ENCODE measurements at regions not wholly inside any gene's neighbourhood (a gene's known extent, or its start where the extent isn't known, plus 50 kb on each side); places are given as distances from the start of the nearest gene placed in this dataset.

DNA sequence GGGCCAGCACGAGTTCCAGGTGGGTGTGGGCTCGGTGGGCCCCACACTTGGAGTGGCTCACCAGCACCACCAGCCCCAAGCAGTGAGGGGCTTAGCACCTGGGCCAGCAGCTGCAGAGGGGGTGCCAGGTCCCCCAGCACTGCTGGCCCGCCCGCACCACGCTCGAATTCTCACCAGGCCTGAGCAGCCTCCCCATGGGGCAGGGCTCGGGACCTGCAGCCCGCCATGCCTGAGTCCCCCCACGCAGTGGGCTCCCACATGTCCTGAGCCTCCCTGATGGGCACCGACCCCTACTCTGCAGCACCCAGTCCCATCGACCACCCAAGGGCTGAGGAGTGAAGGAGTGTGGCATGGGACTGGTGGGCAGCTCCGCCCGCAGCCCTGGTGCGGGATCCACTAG, 593.4 kb downstream of the GABRG1 start:
- in situ Hi-C loops (cut with MboI; ENCODE audit: low pct_unique_long_range_greater_than_20kb, low sequenced_read_pairs, unreplicated experiment), result no loop called here
- DNase-seq (ENCODE audit: low spot score), result no peak
- TF ChIP-seq, protein P1, sequence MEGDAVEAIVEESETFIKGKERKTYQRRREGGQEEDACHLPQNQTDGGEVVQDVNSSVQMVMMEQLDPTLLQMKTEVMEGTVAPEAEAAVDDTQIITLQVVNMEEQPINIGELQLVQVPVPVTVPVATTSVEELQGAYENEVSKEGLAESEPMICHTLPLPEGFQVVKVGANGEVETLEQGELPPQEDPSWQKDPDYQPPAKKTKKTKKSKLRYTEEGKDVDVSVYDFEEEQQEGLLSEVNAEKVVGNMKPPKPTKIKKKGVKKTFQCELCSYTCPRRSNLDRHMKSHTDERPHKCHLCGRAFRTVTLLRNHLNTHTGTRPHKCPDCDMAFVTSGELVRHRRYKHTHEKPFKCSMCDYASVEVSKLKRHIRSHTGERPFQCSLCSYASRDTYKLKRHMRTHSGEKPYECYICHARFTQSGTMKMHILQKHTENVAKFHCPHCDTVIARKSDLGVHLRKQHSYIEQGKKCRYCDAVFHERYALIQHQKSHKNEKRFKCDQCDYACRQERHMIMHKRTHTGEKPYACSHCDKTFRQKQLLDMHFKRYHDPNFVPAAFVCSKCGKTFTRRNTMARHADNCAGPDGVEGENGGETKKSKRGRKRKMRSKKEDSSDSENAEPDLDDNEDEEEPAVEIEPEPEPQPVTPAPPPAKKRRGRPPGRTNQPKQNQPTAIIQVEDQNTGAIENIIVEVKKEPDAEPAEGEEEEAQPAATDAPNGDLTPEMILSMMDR (IDR thresholded peaks at IDR 0.05; ENCODE audit: extremely low read depth, insufficient read depth, missing control alignments), result no peak

DNA sequence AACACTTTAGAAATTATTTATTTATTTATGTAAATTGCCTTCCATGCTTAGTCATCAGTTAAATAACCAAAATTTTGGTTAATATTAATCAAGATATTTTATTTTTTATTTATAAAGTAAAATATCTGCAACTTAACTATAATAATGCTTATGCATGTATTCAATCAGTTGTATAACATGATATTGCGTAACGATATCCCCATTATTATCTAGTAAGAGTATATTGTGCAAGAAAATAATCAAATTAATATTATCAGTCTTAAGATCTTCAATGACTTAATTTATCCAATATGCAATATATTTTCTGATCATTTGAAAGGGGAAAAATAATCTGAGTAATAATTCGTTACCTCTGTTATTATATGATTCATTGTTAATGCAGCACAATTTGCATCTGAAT, 596.7 kb downstream of the GABRG1 start:
- in situ Hi-C loops (cut with MboI; ENCODE audit: low pct_unique_long_range_greater_than_20kb, low sequenced_read_pairs, unreplicated experiment), result no loop called here
- DNase-seq (ENCODE audit: low spot score), result no peak
- TF ChIP-seq, protein P1 (IDR thresholded peaks at IDR 0.05; ENCODE audit: extremely low read depth, insufficient read depth, missing control alignments), result no peak

DNA sequence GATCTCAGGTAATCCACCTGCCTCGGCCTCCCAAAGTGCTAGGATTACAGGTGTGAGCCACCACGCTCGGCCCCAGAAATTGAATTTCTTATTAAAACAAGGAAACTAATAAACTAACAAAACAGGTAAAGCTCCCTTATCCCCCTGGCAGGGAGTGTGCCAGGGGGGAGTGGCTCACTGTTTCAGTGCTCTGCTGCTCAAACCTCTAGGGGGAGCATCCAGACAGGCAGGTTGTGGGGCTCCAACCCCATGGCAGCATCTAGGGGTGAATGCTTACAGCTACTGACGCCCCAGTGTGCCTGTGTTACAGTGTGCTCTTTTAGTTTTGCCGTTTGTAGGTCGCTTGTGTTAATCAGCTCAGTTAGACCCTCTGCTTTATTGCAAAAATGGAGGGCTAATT, 605.0 kb downstream of the GABRG1 start:
- TF ChIP-seq, protein P1 (IDR thresholded peaks at IDR 0.05; ENCODE audit: extremely low read depth, insufficient read depth, missing control alignments), result no peak
- DNase-seq (ENCODE audit: low spot score), result no peak
- in situ Hi-C loops (cut with MboI; ENCODE audit: low pct_unique_long_range_greater_than_20kb, low sequenced_read_pairs, unreplicated experiment), result no loop called here

GRCh38 chr4:45502471-45502870, 621.4 kb downstream of the GABRG1 start:
- TF ChIP-seq, protein P1 (IDR thresholded peaks at IDR 0.05; ENCODE audit: extremely low read depth, insufficient read depth, missing control alignments), result no peak
- in situ Hi-C loops (cut with MboI; ENCODE audit: low pct_unique_long_range_greater_than_20kb, low sequenced_read_pairs, unreplicated experiment), result no loop called here
- no peak for DNase-seq (ENCODE audit: low spot score)

- no peak for DNase-seq (ENCODE audit: low spot score)
- in situ Hi-C loops (cut with MboI; ENCODE audit: low pct_unique_long_range_greater_than_20kb, low sequenced_read_pairs, unreplicated experiment), result no loop called here
- TF ChIP-seq, protein P1 (IDR thresholded peaks at IDR 0.05; ENCODE audit: extremely low read depth, insufficient read depth, missing control alignments), result no peak
Observed at GRCh38 chr4:45484740-45485139, 639.1 kb downstream of the GABRG1 start.

DNA sequence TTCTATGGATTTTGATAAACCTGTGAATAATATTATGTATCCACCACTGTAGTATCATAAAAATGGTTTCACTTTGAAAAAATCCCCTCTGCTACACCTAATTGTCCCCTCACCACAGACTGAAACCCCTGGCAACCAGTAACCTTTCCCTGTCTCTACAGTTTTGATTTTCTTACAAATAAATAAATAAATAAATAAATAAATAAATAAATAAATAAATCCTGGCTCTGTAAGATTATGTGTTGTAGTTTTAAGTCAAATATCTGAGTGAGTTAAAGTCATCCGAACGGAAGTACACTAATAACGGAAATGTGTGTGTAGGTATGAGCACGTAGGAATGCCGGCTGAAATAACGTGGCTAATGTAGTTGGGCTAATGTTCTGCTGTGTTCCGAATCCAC, 641.5 kb downstream of the GABRG1 start:
- TF ChIP-seq, protein P1 (IDR thresholded peaks at IDR 0.05; ENCODE audit: extremely low read depth, insufficient read depth, missing control alignments), result no peak
- no peak for DNase-seq (ENCODE audit: low spot score)
- in situ Hi-C loops (cut with MboI; ENCODE audit: low pct_unique_long_range_greater_than_20kb, low sequenced_read_pairs, unreplicated experiment), result no loop called here

DNA sequence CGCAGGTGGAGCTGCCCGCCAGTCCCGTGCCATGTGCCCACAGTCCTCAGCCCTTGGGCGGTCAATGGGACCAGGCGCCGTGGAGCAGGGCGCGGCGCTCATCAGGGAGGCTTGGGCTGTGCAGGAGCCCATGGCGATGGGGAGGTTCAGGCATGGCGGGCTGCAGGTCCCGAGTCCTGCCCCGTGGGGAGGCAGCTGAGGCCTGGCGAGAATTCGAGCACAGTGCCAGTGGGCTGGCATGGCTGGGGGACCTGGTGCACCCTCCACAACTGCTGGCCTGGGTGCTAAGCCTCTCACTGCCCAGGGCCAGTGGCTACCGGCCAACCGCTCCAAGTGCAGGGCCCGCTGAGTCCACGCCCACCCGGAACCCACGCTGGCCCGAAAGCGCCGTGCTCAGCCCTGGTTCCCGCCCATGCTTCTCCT, 646.5 kb downstream of the GABRG1 start:
- TF ChIP-seq, protein P1 (IDR thresholded peaks at IDR 0.05; ENCODE audit: extremely low read depth, insufficient read depth, missing control alignments), result no peak
- in situ Hi-C loops (cut with MboI; ENCODE audit: low pct_unique_long_range_greater_than_20kb, low sequenced_read_pairs, unreplicated experiment), result no loop called here

More for the DNA sequence above, 646.5 kb downstream of the GABRG1 start:
- DNase-seq (ENCODE audit: low spot score), result no peak

Measured in GM13977 (cell line).